Fibroblast of lung (primary cell): ENCODE measurements at regions not wholly inside any gene's neighbourhood (a gene's known extent, or its start where the extent isn't known, plus 50 kb on each side); places are given as distances from the start of the nearest gene placed in this dataset.

Experiments used
- EZH2 ChIP-seq: IDR thresholded peaks from 2 replicates; pipeline ENCODE4 v1.5.1; 2012; ENCODE audit warnings: low read length, control low read depth, mild to moderate bottlenecking; ENCODE audit errors: missing control alignments
- TF ChIP-seq, protein P1 (sequence below), 2 donors: IDR thresholded peaks in 1 of 2; conservative IDR thresholded peaks in 1 of 2; 1 replicate in 1 of 2; 2 replicates in 1 of 2; pipeline ENCODE4 v1.5.1; 2011 to 2012; ENCODE audit warnings: low read length in 2 of 2, control low read depth in 1 of 2, inconsistent platforms in 1 of 2, low read depth in 1 of 2, mild to moderate bottlenecking in 1 of 2

- TF ChIP-seq, protein P1, sequence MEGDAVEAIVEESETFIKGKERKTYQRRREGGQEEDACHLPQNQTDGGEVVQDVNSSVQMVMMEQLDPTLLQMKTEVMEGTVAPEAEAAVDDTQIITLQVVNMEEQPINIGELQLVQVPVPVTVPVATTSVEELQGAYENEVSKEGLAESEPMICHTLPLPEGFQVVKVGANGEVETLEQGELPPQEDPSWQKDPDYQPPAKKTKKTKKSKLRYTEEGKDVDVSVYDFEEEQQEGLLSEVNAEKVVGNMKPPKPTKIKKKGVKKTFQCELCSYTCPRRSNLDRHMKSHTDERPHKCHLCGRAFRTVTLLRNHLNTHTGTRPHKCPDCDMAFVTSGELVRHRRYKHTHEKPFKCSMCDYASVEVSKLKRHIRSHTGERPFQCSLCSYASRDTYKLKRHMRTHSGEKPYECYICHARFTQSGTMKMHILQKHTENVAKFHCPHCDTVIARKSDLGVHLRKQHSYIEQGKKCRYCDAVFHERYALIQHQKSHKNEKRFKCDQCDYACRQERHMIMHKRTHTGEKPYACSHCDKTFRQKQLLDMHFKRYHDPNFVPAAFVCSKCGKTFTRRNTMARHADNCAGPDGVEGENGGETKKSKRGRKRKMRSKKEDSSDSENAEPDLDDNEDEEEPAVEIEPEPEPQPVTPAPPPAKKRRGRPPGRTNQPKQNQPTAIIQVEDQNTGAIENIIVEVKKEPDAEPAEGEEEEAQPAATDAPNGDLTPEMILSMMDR (conservative IDR thresholded peaks at IDR 0.05 in 1 of 2, IDR thresholded peaks at IDR 0.05 in 1 of 2; ENCODE audit: low read depth in 1 of 2, low read length in 2 of 2), result no peak
- no peak for TF ChIP-seq EZH2
Observed at GRCh38 chr13:73974051-73974450, 160.2 kb downstream of the KLF12 start.
